ENCODE measurements at regions not wholly inside any gene's neighbourhood (a gene's known extent, or its start where the extent isn't known, plus 50 kb on each side); places are given as distances from the start of the nearest gene placed in this dataset.

DNA sequence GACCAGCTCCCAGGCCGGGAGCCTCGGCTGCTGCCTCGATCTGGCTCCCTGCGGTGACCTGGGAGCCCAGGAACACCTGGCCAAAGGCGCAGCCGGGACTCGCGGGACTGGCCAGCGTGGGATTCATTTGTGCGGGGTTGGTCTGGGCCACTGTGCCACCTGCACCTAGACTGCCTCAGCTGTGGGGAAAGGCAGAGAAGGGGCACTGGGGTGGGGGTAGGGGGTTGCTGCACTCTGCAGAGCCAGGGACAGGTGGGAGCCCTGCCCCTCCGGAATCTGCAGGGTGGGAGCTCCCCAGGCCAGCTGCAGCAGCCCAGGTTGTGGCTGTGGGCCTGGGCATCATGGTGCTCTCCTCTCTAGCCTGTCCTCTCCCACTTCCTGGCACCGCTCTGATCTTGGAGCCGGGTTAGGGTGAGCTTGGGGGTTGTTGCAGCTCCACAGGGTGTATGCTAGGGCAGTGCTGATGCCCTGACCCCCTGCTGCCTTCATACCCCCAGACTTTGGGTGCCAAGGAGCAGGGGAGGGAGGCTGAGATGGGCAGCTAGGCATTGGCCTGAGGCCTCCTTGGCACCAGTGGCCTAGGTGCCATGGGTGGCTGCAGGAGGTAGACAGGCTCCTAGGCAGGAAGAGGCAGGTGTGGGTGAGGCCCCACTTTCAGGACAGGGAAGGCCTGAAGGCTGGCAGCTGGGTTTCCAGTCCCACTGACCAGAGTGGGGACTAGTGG lies 57.5 kb upstream of the ETV3 start:
- Mint-ChIP-seq H3K4me1 (ENCODE audit: low read depth, unreplicated experiment) (peaks cover 4% of the 10 kb centered on the region), H3K9me3 (ENCODE audit: unreplicated experiment) (no peaks in the 10 kb centered on the region), H3K36me3 (ENCODE audit: low read depth, unreplicated experiment) (no peaks in the 10 kb centered on the region), H3K4me3 (ENCODE audit: unreplicated experiment) (no peak overlapping the region), H3K27me3 (ENCODE audit: low read depth, unreplicated experiment) (peaks cover 7% of the 10 kb centered on the region), H3K27ac (ENCODE audit: unreplicated experiment) (no peak overlapping the region)
- Histone ChIP-seq H3K36me3 (ENCODE audit: insufficient read depth, low read length) (no peaks in the 10 kb centered on the region), H3K4me3 (ENCODE audit: insufficient read depth, low read depth, low read length) (no peak overlapping the region), H3K27ac (ENCODE audit: low read depth, low read length) (no peak overlapping the region), H3K4me1 (ENCODE audit: insufficient read depth, low read length) (no peaks in the 10 kb centered on the region), H4K20me1 (ENCODE audit: insufficient read depth, low read length) (no peaks in the 10 kb centered on the region), H3K9me3 (ENCODE audit: insufficient read depth, low read depth, low read length) (no peaks in the 10 kb centered on the region), H3K27me3 (ENCODE audit: insufficient read depth, low read length) (peaks cover 39% of the 10 kb centered on the region), H2AFZ (ENCODE audit: low read depth, low read length) (no peak overlapping the region), H3K79me2 (ENCODE audit: insufficient read depth, low read length) (no peaks in the 10 kb centered on the region), H3K4me2 (ENCODE audit: low read length) (no peak overlapping the region), H3K9ac (ENCODE audit: low read length) (no peak overlapping the region)
- FAIRE-seq: no peak
- no peak for DNase-seq (ENCODE audit: low read depth)
- TF ChIP-seq, protein P1, sequence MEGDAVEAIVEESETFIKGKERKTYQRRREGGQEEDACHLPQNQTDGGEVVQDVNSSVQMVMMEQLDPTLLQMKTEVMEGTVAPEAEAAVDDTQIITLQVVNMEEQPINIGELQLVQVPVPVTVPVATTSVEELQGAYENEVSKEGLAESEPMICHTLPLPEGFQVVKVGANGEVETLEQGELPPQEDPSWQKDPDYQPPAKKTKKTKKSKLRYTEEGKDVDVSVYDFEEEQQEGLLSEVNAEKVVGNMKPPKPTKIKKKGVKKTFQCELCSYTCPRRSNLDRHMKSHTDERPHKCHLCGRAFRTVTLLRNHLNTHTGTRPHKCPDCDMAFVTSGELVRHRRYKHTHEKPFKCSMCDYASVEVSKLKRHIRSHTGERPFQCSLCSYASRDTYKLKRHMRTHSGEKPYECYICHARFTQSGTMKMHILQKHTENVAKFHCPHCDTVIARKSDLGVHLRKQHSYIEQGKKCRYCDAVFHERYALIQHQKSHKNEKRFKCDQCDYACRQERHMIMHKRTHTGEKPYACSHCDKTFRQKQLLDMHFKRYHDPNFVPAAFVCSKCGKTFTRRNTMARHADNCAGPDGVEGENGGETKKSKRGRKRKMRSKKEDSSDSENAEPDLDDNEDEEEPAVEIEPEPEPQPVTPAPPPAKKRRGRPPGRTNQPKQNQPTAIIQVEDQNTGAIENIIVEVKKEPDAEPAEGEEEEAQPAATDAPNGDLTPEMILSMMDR (IDR thresholded peaks at IDR 0.05; ENCODE audit: insufficient read depth, low read depth, low read length): no peak
- TF ChIP-seq EZH2 (IDR thresholded peaks at IDR 0.05; ENCODE audit: insufficient read depth, low read length): no peak

- no peaks in the 10 kb centered on the region for H3K9me3 ChIP-seq (ENCODE audit: insufficient read depth, low read depth, low read length)
- TF ChIP-seq, protein P1 (IDR thresholded peaks at IDR 0.05; ENCODE audit: insufficient read depth, low read depth, low read length): no peak
- peak; percentile 97 for TF ChIP-seq EZH2 (IDR thresholded peaks at IDR 0.05; ENCODE audit: insufficient read depth, low read length)
- H3K4me3 Mint-ChIP-seq (ENCODE audit: unreplicated experiment): no peak overlapping the region
- peak overlapping the region; percentile 52 for H2AFZ ChIP-seq (ENCODE audit: low read depth, low read length)
- no peaks in the 10 kb centered on the region for H3K36me3 ChIP-seq (ENCODE audit: insufficient read depth, low read length)
- DNase-seq (ENCODE audit: low read depth) (no peak), FAIRE-seq (no peak)
- H3K9me3 Mint-ChIP-seq (ENCODE audit: unreplicated experiment): no peaks in the 10 kb centered on the region
- peaks cover 9% of the 10 kb centered on the region for H3K27me3 Mint-ChIP-seq (ENCODE audit: low read depth, unreplicated experiment)
- H3K27ac Mint-ChIP-seq (ENCODE audit: unreplicated experiment): no peak overlapping the region
- peaks cover 4% of the 10 kb centered on the region for H3K4me1 Mint-ChIP-seq (ENCODE audit: low read depth, unreplicated experiment)
- H3K36me3 Mint-ChIP-seq (ENCODE audit: low read depth, unreplicated experiment): no peaks in the 10 kb centered on the region
- no peaks in the 10 kb centered on the region for H4K20me1 ChIP-seq (ENCODE audit: insufficient read depth, low read length)
- peaks cover 42% of the 10 kb centered on the region for H3K27me3 ChIP-seq (ENCODE audit: insufficient read depth, low read length)
- no peaks in the 10 kb centered on the region for H3K4me1 ChIP-seq (ENCODE audit: insufficient read depth, low read length)
- no peak overlapping the region for H3K4me3 ChIP-seq (ENCODE audit: insufficient read depth, low read depth, low read length)
- H3K27ac ChIP-seq (ENCODE audit: low read depth, low read length): no peak overlapping the region
- H3K79me2 ChIP-seq (ENCODE audit: insufficient read depth, low read length): no peaks in the 10 kb centered on the region
- H3K4me2 ChIP-seq (ENCODE audit: low read length): no peak overlapping the region
- H3K9ac ChIP-seq (ENCODE audit: low read length): no peak overlapping the region
Measured at GRCh38 chr1:157194731-157195520, 56.7 kb upstream of the ETV3 start.
